GM18526 (cell line): ENCODE measurements at regions not wholly inside any gene's neighbourhood (a gene's known extent, or its start where the extent isn't known, plus 50 kb on each side); places are given as distances from the start of the nearest gene placed in this dataset.

ENCODE experiments used
- POLR2A ChIP-seq: IDR thresholded peaks from 3 replicates; pipeline ENCODE4 v1.6.1; 2011; ENCODE audit not compliant: insufficient read length; ENCODE audit errors: extremely low read depth

DNA sequence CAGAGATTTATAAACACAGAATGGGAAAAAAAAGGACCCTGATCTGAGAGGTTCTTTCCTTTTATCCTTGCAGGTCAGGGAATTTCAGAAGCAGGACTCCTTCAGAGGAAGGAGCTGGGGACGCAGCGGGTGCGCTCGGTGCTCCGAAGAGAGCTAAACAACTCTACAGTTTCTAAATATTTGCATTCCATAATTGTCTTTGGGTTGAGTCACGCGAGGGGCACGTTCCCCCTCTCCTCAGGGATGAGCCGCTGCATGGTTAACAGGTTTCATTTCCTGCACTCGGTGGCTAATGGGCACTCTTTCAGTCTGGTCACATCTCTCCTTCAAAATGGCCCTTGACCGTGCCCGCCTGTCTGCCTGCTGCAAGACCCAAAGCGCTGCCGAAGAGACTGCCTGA lies 165.0 kb upstream of the HMHB1 start:
- TF ChIP-seq POLR2A = no peak

DNA sequence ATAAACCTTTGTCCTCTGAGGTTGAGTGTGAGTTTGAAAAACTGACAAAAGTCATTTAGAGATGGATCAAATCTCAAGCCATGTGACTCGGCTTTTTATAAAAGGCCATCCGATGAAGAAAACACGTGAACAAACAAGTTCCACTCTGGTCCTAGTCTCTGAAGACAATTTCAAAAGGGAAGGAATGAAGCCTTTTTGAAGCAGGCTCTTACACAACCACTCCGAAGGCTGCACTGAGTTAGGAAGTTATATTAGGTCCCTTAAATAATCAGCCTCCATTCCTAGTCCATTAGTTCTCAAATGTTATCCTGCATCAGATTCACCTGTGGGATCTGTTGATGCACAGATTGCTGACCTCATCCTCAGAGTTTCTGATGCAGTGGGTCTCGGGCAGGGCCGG lies 166.6 kb upstream of the HMHB1 start:
- no peak for TF ChIP-seq POLR2A

- TF ChIP-seq POLR2A = no peak
Measured at GRCh38 chr5:143644727-143645126, 167.2 kb upstream of the HMHB1 start.

DNA sequence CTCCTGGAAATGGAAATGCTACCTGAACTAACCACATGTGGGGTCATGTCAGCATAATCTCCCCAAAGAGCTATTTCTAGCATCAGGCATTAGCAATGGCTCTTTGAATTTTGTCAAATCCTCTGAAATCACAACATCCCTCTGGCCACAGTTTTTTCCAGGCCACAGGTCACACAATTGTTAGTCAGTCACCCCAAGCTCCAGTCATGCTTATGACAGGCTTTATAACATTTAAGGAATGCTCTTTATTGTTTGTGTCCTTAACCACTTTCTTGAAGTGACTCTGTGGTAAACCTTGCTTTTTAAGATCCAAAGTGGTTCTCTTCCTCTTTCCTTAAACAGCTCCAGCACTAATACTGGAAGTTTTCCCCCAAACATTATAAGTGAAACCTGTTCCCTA lies 169.2 kb upstream of the HMHB1 start:
- TF ChIP-seq POLR2A = no peak

- no peak for TF ChIP-seq POLR2A
Measured at GRCh38 chr5:143641549-143642355, 170.2 kb upstream of the HMHB1 start.

- no peak for TF ChIP-seq POLR2A
Measured at GRCh38 chr5:143638654-143639053, 173.3 kb upstream of the HMHB1 start.

DNA sequence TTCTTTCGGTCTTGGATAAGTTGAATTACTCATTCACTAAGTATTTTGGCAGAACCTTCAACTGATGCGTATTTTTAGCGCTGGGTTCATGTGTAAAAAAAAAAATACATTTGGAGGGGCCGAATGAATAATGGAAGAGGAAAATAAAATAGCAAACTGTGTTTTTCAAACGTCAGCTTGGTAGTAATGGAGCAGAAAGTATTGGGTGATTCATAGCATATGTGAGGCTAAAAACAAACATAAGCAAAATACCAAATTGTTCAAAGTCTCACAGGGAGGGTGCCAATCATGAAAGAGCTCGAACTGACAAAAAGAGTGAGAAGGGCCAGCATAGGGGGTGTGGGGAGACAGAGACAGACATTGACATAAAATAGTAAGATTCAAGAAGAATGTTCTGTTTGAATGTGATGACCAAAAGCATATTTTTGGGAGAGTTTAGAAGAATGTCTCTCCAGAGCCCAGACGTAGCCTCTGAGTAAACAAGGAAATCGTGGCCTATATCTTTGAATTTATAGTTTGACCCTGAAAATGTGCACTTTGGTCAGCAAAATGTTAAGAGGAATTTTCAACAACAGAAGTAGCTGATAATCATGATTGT lies 174.9 kb upstream of the HMHB1 start:
- TF ChIP-seq POLR2A = no peak

GRCh38 chr5:143635888-143636287 lies 176.1 kb upstream of the HMHB1 start:
- TF ChIP-seq POLR2A = no peak

GRCh38 chr5:143635146-143635752 lies 176.7 kb upstream of the HMHB1 start:
- no peak for TF ChIP-seq POLR2A

DNA sequence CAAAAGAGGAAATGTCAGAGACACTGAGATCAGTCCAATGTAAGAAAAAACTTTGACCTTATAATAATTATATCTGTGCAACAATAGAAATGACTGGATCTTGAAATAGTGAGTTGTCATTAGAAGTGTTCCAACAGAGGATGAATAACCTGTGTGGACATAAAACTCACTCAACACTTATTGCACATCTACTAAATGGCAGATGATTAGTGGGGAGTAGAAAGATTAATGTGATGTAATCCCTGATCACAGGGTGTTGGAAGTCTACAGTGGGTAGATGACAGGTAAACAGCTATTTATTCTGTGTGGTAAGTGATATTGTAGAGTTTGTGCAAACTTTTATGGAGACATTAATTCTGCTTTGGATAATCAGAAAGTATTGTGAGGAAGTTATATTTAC lies 177.3 kb upstream of the HMHB1 start:
- no peak for TF ChIP-seq POLR2A

DNA sequence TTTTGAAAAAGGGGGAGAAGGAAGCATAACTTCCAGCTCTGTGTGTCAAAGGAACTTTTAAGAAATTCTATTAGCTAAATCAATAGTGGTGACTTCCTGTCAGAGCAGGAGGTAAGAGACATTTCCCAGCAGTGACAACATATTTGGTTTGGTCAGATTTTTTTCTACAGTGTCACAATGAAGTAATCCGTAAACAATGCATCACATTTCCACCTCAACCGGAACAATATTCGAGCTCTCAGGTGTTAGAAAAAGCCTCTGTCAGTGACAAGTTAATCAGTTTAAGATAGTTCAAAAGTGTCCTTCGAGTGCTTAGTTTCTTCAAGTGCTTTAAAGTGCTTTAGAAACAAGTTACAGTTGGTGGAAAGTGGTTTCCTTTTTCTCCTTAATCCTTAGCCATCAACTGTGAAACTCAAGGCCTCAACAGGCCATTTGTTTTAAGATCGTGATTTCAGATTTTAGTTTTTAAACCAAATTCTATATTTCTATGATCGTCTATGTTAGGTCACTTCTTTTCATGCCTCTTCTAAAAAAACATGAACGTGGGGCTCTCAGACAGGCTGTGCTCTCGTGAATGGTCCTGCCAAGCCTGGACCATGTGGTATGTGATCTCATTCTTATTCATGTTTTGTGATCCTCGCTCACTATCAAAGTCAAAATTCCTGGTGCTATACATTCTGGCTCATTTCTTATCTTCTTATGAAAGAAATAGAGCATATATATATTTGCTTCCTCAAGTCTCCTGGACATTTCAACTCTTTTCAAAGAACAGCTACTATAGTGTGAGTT lies 181.9 kb upstream of the HMHB1 start:
- no peak for TF ChIP-seq POLR2A

DNA sequence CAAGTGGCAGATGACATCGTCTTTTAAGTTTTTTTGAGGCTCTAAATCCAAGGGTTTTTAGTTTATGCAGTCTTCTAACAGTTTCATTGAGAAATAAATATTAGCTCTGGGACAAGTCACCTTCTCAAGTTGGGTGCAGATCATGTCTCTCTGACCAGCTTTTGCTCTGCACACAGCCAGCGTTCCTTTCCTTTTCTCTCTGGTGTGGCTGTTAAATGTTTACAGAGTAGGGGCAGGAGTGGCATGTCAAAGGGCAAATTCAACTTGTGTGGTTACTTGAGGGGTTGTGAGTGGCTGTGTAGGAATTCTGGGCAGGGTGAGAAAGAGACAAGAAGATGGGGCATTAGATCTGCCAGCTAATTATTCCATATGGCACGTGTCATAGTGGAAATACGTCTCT lies 187.5 kb upstream of the HMHB1 start:
- no peak for TF ChIP-seq POLR2A

GRCh38 chr5:143619040-143619439 lies 192.9 kb upstream of the HMHB1 start:
- no peak for TF ChIP-seq POLR2A

DNA sequence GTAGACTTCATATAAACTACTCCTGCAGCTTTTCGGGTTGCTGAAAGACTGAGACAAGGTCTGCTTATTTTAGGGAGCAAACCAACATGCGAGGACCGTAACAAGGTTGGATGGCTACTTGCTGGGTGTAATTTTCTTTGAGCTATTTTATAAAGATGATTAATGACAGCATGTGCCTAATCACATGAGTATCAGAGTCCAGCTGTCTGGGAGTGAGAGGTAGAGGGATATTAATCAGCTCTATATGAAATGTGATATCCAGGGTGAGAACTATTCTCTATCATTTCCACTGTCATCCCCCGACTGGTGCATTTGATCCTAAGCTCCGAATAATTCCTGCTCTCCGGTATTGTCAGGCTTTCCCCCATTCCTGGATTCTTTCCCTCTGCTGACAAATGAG lies 193.8 kb upstream of the HMHB1 start:
- no peak for TF ChIP-seq POLR2A

GRCh38 chr5:143614831-143615230 lies 197.1 kb upstream of the HMHB1 start:
- no peak for TF ChIP-seq POLR2A

DNA sequence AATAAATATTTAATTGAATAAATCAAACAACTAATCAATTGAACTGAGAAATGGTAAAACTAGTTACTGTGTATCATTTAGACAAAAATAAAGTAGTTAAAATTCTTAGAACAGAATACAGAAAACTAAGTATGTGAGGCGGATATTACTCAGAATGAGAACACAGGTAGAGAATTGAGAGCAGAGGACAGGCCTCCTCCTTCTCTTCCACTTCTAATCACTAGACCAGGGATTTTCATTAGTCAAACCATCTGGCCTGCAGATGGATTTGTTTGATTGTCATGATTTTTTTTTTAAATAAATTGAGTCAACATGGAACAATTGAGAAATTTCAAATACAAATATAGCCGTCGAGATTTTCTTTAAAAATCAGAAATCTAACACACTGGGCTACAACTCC lies 198.6 kb upstream of the HMHB1 start:
- no peak for TF ChIP-seq POLR2A
